Ishikawa (cell line): ENCODE measurements at regions not wholly inside any gene's neighbourhood (a gene's known extent, or its start where the extent isn't known, plus 50 kb on each side); places are given as distances from the start of the nearest gene placed in this dataset.

Source experiments
- CEBPB ChIP-seq: IDR thresholded peaks from 2 replicates; pipeline ENCODE4 v1.6.1; 2012
- EGR1 ChIP-seq: IDR thresholded peaks from 2 replicates; pipeline ENCODE4 v1.6.1; 2012
- EP300 ChIP-seq: IDR thresholded peaks from 2 replicates; pipeline ENCODE4 v1.6.1; 2012; ENCODE audit warnings: borderline replicate concordance
- NFIC ChIP-seq: IDR thresholded peaks from 2 replicates; pipeline ENCODE4 v1.6.1; 2012
- RAD21 ChIP-seq: IDR thresholded peaks from 2 replicates; pipeline ENCODE4 v1.6.1; 2012; ENCODE audit warnings: low read depth
- REST ChIP-seq: IDR thresholded peaks from 2 replicates; pipeline ENCODE4 v1.6.1; 2012; ENCODE audit warnings: low read depth, mild to moderate bottlenecking
- TAF1 ChIP-seq: IDR thresholded peaks from 2 replicates; pipeline ENCODE4 v1.6.1; 2012; ENCODE audit warnings: low read depth, mild to moderate bottlenecking
- TCF12 ChIP-seq: IDR thresholded peaks from 2 replicates; pipeline ENCODE4 v1.6.1; 2012; ENCODE audit warnings: low read depth
- USF1 ChIP-seq: IDR thresholded peaks from 2 replicates; pipeline ENCODE4 v1.6.1; 2012
- YY1 ChIP-seq: IDR thresholded peaks from 2 replicates; pipeline ENCODE4 v1.6.1; 2012; ENCODE audit warnings: low read depth
- ZBTB7A ChIP-seq: IDR thresholded peaks from 2 replicates; pipeline ENCODE4 v1.6.1; 2012; ENCODE audit warnings: low read depth

GRCh38 chr2:181183878-181184542, 203.6 kb downstream of the UBE2E3 start:
- TF ChIP-seq REST (no peak), EP300 (no peak), RAD21 (no peak), TAF1 (no peak), CEBPB (no peak), EGR1 (no peak), YY1 (no peak), ZBTB7A (no peak), NFIC (no peak), USF1 (no peak), TCF12 (no peak)
